ENCODE measurements at regions not wholly inside any gene's neighbourhood (a gene's known extent, or its start where the extent isn't known, plus 50 kb on each side); places are given as distances from the start of the nearest gene placed in this dataset.

DNA sequence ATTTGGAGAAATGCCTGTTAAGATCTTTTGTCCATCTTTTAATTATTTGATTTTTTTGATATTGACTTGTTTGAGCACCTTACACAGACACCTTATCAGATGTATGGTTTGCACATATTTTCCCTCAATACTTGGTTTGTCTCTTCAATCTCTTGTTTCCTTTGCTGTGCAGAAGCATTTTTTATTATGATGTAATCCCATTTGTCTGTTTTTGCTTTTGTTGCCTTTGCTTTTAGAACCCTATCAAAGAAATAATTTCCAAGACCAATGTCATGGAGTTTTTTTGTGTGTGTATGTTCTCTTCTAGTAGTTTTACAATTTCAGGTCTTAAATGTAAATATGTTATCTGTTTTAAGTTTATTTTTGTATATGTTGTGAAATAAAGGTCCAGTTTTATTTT is 73.9 kb downstream of the HTR1B start:
- H4K20me1 ChIP-seq (ENCODE audit: insufficient read depth), result no peaks in the 10 kb centered on the region

More for the DNA sequence above, 73.9 kb downstream of the HTR1B start:
- Histone ChIP-seq H3K36me3 (ENCODE audit: control insufficient read depth in 1 of 2, insufficient read depth in 2 of 2, low read length in 2 of 2) (no peaks in the 10 kb centered on the region), H3K27ac (ENCODE audit: low read depth, low read length) (no peak overlapping the region), H3K79me2 (ENCODE audit: insufficient read depth, low read length) (no peaks in the 10 kb centered on the region), H3K9ac (ENCODE audit: low read length) (no peak overlapping the region), H2AFZ (ENCODE audit: low read depth, low read length, poor library complexity, severe bottlenecking) (no peak overlapping the region), H3K9me2 (ENCODE audit: insufficient read depth) (no peaks in the 10 kb centered on the region), H3K4me3 (replicated peaks in 1 of 2; ENCODE audit: low read depth in 1 of 2, low read length in 2 of 2) (no peak overlapping the region), H3K9me3 (ENCODE audit: control insufficient read depth in 1 of 2, insufficient read depth in 1 of 2, low read depth in 1 of 2, low read length in 2 of 2) (no peaks in the 10 kb centered on the region), H3K4me2 (ENCODE audit: low read length) (no peak overlapping the region), H3K4me1 (ENCODE audit: control insufficient read depth in 1 of 2, insufficient read depth in 2 of 2, low read length in 2 of 2) (no peaks in the 10 kb centered on the region), H3K27me3 (ENCODE audit: insufficient read depth, low read length) (no peaks in the 10 kb centered on the region)
- no peak for DNase-seq (ENCODE audit: low read depth, low spot score)
- RAD21 ChIA-PET (ENCODE audit: low non-redundant PET in 1 of 2, low total read pairs in 2 of 2, uncharacterized antibody in 2 of 2, unreplicated experiment in 2 of 2), result no interaction called here
- no TSS peak for BruUV-seq (replicated peaks)
- no peak for ATAC-seq
- POLR2A ChIA-PET, result no interaction called here
- TF ChIP-seq, protein P1, sequence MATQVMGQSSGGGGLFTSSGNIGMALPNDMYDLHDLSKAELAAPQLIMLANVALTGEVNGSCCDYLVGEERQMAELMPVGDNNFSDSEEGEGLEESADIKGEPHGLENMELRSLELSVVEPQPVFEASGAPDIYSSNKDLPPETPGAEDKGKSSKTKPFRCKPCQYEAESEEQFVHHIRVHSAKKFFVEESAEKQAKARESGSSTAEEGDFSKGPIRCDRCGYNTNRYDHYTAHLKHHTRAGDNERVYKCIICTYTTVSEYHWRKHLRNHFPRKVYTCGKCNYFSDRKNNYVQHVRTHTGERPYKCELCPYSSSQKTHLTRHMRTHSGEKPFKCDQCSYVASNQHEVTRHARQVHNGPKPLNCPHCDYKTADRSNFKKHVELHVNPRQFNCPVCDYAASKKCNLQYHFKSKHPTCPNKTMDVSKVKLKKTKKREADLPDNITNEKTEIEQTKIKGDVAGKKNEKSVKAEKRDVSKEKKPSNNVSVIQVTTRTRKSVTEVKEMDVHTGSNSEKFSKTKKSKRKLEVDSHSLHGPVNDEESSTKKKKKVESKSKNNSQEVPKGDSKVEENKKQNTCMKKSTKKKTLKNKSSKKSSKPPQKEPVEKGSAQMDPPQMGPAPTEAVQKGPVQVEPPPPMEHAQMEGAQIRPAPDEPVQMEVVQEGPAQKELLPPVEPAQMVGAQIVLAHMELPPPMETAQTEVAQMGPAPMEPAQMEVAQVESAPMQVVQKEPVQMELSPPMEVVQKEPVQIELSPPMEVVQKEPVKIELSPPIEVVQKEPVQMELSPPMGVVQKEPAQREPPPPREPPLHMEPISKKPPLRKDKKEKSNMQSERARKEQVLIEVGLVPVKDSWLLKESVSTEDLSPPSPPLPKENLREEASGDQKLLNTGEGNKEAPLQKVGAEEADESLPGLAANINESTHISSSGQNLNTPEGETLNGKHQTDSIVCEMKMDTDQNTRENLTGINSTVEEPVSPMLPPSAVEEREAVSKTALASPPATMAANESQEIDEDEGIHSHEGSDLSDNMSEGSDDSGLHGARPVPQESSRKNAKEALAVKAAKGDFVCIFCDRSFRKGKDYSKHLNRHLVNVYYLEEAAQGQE (IDR thresholded peaks at IDR 0.05; ENCODE audit: low read depth), result no peak
- TF ChIP-seq CEBPB (IDR thresholded peaks at IDR 0.05; ENCODE audit: low read depth) (no peak), ZFX (IDR thresholded peaks at IDR 0.05) (no peak), POLR2A (IDR thresholded peaks at IDR 0.05; ENCODE audit: borderline replicate concordance, extremely low read depth, insufficient read depth, insufficient read length) (no peak), ZNF274 (IDR thresholded peaks at IDR 0.05; ENCODE audit: low read depth, low read length) (no peak), JUND (IDR thresholded peaks at IDR 0.05) (no peak), EGR1 (IDR thresholded peaks at IDR 0.05; ENCODE audit: low read depth) (no peak), EZH2phosphoT487 (IDR thresholded peaks at IDR 0.05; ENCODE audit: borderline replicate concordance) (no peak)
- TF ChIP-seq, protein P2, sequence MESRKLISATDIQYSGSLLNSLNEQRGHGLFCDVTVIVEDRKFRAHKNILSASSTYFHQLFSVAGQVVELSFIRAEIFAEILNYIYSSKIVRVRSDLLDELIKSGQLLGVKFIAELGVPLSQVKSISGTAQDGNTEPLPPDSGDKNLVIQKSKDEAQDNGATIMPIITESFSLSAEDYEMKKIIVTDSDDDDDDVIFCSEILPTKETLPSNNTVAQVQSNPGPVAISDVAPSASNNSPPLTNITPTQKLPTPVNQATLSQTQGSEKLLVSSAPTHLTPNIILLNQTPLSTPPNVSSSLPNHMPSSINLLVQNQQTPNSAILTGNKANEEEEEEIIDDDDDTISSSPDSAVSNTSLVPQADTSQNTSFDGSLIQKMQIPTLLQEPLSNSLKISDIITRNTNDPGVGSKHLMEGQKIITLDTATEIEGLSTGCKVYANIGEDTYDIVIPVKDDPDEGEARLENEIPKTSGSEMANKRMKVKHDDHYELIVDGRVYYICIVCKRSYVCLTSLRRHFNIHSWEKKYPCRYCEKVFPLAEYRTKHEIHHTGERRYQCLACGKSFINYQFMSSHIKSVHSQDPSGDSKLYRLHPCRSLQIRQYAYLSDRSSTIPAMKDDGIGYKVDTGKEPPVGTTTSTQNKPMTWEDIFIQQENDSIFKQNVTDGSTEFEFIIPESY (IDR thresholded peaks at IDR 0.05; ENCODE audit: extremely low read depth, insufficient replicate concordance, low read length), result no peak
- intact Hi-C loops (cut with micrococcal nuclease), result no loop called here
- CTCF ChIA-PET, result no interaction called here
